Fibroblast of lung (primary cell): ENCODE measurements at regions not wholly inside any gene's neighbourhood (a gene's known extent, or its start where the extent isn't known, plus 50 kb on each side); places are given as distances from the start of the nearest gene placed in this dataset.

Experiments used
- DNase-seq, 2 donors: peaks; one replicate each; pipeline versions ENCODE4 v3.0.0 to v3.0.0-alpha.2; 2010; ENCODE audit warnings: low read depth in 2 of 2
- H2AFZ ChIP-seq: 2 replicates; pipeline ENCODE4 v1.5.1; 2012; ENCODE audit warnings: low read length, control low read depth, inconsistent platforms
- H3K27ac ChIP-seq: 2 replicates; pipeline ENCODE4 v1.5.1; 2011; ENCODE audit warnings: low read length, control low read depth; ENCODE audit not compliant: insufficient read depth
- H3K27me3 ChIP-seq: 2 replicates; pipeline ENCODE4 v1.5.1; 2011; ENCODE audit warnings: mild to moderate bottlenecking, low read length; ENCODE audit not compliant: control insufficient read depth, insufficient read depth
- H3K36me3 ChIP-seq: 2 replicates; pipeline ENCODE4 v1.5.1; 2011; ENCODE audit warnings: low read length; ENCODE audit not compliant: control insufficient read depth, insufficient read depth
- H3K4me1 ChIP-seq: 2 replicates; pipeline ENCODE4 v1.5.1; 2011; ENCODE audit warnings: low read length; ENCODE audit not compliant: control insufficient read depth, insufficient read depth; ENCODE audit errors: extremely low read depth
- H3K4me2 ChIP-seq: 2 replicates; pipeline ENCODE4 v1.5.1; 2011; ENCODE audit warnings: low read length, control low read depth; ENCODE audit not compliant: insufficient read depth; ENCODE audit errors: extremely low read depth
- H3K4me3 ChIP-seq, 4 experiments: fragments of 200-600 bp in 1 of 4; sonication (generic) in 1 of 4; replicated peaks in 1 of 4; 2 replicates each; pipeline ENCODE4 v1.5.1; 2011 to 2016; ENCODE audit warnings: low read length in 4 of 4, low read depth in 3 of 4, mild to moderate bottlenecking in 3 of 4, control low read depth in 2 of 4, inconsistent platforms in 1 of 4, mixed read lengths in 1 of 4; ENCODE audit not compliant: insufficient read depth in 1 of 4; ENCODE audit errors: control extremely low read depth in 1 of 4
- H3K79me2 ChIP-seq: 2 replicates; pipeline ENCODE4 v1.5.1; 2012; ENCODE audit warnings: mild to moderate bottlenecking, low read length, inconsistent platforms; ENCODE audit not compliant: control insufficient read depth, insufficient read depth
- H3K9ac ChIP-seq: 2 replicates; pipeline ENCODE4 v1.5.1; 2011; ENCODE audit warnings: mild to moderate bottlenecking, low read length, control low read depth; ENCODE audit not compliant: insufficient read depth
- H3K9me3 ChIP-seq: 2 replicates; pipeline ENCODE4 v1.5.1; 2012; ENCODE audit warnings: low read depth, low read length; ENCODE audit not compliant: control insufficient read depth, insufficient read depth
- H4K20me1 ChIP-seq: 2 replicates; pipeline ENCODE4 v1.5.1; 2011; ENCODE audit warnings: low read length; ENCODE audit not compliant: control insufficient read depth, insufficient read depth; ENCODE audit errors: extremely low read depth
- EZH2 ChIP-seq: IDR thresholded peaks from 2 replicates; pipeline ENCODE4 v1.5.1; 2012; ENCODE audit warnings: low read length, control low read depth, mild to moderate bottlenecking; ENCODE audit errors: missing control alignments
- TF ChIP-seq, protein P1 (sequence below), 2 donors: IDR thresholded peaks in 1 of 2; conservative IDR thresholded peaks in 1 of 2; 1 replicate in 1 of 2; 2 replicates in 1 of 2; pipeline ENCODE4 v1.5.1; 2011 to 2012; ENCODE audit warnings: low read length in 2 of 2, control low read depth in 1 of 2, inconsistent platforms in 1 of 2, low read depth in 1 of 2, mild to moderate bottlenecking in 1 of 2

DNA sequence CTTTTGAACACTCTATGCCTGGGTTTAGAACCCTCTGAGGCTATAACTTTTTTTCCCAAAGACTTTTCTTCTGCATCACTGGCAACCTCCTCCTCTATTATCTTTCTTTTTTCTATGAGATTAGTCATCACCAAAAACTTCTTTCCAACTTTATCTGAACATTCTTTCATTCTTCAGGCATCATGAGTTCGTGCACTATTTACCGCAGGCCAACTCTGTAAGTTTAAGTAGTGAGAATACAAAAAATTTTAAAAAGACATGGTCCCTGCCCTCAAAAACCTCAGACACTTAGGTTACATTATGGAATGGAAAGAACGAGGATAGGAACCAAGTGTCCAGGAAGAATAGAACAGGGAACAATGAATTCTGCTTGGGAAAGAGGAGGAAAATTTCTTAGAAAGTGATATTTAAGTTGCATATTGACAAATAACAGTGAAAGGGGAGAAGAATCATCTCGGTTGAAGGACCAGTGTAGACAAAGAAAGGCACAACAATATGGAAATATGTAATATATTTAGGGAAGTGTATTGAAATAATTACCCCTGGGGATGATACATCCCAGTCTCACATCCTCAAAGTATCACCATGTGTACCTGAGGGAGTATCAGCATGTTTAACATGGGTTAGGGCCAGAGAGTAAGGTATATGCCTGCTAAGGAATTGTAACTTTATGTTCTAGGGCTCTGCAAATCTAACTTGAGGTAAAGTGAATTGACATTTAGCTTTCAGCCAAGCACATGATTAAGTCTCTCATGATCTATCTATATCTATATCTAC lies 196.5 kb upstream of the NREP start:
- H3K79me2 ChIP-seq = no peaks in the 10 kb centered on the region

DNA sequence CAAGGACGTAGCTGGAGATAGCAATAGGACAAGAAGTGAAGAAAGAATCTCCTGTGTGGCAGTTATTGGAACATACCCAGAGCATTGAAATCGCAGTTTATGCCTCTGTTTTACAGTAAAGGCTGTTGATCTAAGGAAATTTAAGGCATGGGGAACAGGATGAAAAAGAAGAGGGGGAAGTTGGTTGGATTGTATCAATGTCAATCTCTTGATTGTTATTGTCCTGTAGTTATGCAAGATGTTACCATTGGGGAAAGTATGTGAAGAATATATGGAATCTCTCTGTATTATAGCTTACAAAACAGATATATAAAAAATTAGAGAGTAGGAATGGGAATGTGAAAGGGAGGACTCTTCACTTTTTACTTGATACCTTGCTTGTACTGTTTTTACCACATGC lies 195.6 kb upstream of the NREP start:
- Histone ChIP-seq H2AFZ (no peak overlapping the region), H3K9ac (no peak overlapping the region), H3K4me2 (no peak overlapping the region), H3K36me3 (no peaks in the 10 kb centered on the region), H3K27ac (no peak overlapping the region), H4K20me1 (no peaks in the 10 kb centered on the region), H3K9me3 (no peaks in the 10 kb centered on the region), H3K4me1 (peaks cover 10% of the 10 kb centered on the region), H3K4me3 (no peak overlapping the region), H3K27me3 (no peaks in the 10 kb centered on the region), H3K79me2 (no peaks in the 10 kb centered on the region)
- no peak for TF ChIP-seq EZH2
- TF ChIP-seq, protein P1, sequence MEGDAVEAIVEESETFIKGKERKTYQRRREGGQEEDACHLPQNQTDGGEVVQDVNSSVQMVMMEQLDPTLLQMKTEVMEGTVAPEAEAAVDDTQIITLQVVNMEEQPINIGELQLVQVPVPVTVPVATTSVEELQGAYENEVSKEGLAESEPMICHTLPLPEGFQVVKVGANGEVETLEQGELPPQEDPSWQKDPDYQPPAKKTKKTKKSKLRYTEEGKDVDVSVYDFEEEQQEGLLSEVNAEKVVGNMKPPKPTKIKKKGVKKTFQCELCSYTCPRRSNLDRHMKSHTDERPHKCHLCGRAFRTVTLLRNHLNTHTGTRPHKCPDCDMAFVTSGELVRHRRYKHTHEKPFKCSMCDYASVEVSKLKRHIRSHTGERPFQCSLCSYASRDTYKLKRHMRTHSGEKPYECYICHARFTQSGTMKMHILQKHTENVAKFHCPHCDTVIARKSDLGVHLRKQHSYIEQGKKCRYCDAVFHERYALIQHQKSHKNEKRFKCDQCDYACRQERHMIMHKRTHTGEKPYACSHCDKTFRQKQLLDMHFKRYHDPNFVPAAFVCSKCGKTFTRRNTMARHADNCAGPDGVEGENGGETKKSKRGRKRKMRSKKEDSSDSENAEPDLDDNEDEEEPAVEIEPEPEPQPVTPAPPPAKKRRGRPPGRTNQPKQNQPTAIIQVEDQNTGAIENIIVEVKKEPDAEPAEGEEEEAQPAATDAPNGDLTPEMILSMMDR (conservative IDR thresholded peaks at IDR 0.05 in 1 of 2, IDR thresholded peaks at IDR 0.05 in 1 of 2; ENCODE audit: low read depth in 1 of 2, low read length in 2 of 2) = no peak
- DNase-seq = no peak

More for the DNA sequence above, 196.5 kb upstream of the NREP start:
- no peak overlapping the region for H3K27ac ChIP-seq
- no peaks in the 10 kb centered on the region for H3K9me3 ChIP-seq
- H3K27me3 ChIP-seq = no peaks in the 10 kb centered on the region
- H3K36me3 ChIP-seq = no peaks in the 10 kb centered on the region
- H3K4me1 ChIP-seq = peaks cover 4% of the 10 kb centered on the region
- DNase-seq = peak; percentile 64 to 98
- H3K9ac ChIP-seq = no peak overlapping the region
- no peaks in the 10 kb centered on the region for H4K20me1 ChIP-seq
- H3K4me2 ChIP-seq = no peak overlapping the region
- TF ChIP-seq EZH2 = no peak
- TF ChIP-seq, protein P1 (conservative IDR thresholded peaks at IDR 0.05 in 1 of 2, IDR thresholded peaks at IDR 0.05 in 1 of 2; ENCODE audit: low read depth in 1 of 2, low read length in 2 of 2) = no peak
- H3K4me3 ChIP-seq = no peak overlapping the region
- H2AFZ ChIP-seq = no peak overlapping the region

GRCh38 chr5:111950660-111951059 lies 193.7 kb upstream of the NREP start:
- H3K79me2 ChIP-seq = no peaks in the 10 kb centered on the region
- TF ChIP-seq EZH2 = no peak
- TF ChIP-seq, protein P1 (conservative IDR thresholded peaks at IDR 0.05 in 1 of 2, IDR thresholded peaks at IDR 0.05 in 1 of 2; ENCODE audit: low read depth in 1 of 2, low read length in 2 of 2) = no peak
- H3K27me3 ChIP-seq = no peaks in the 10 kb centered on the region
- H3K4me2 ChIP-seq = no peak overlapping the region
- no peaks in the 10 kb centered on the region for H3K36me3 ChIP-seq
- H3K9ac ChIP-seq = no peak overlapping the region
- H3K4me1 ChIP-seq = peaks cover 10% of the 10 kb centered on the region
- H4K20me1 ChIP-seq = no peaks in the 10 kb centered on the region
- no peak overlapping the region for H2AFZ ChIP-seq
- H3K27ac ChIP-seq = no peak overlapping the region
- H3K4me3 ChIP-seq = no peak overlapping the region
- no peaks in the 10 kb centered on the region for H3K9me3 ChIP-seq
- DNase-seq = peak in 1 of 2 donors; percentile 53
